Brain microvascular endothelial cell (primary cell): ENCODE measurements at regions not wholly inside any gene's neighbourhood (a gene's known extent, or its start where the extent isn't known, plus 50 kb on each side); places are given as distances from the start of the nearest gene placed in this dataset.

Source experiments
- DNase-seq: peaks from one replicate; pipeline ENCODE4 v3.0.0-alpha.2; 2020
- H3K27ac ChIP-seq: fragments of 250-450 bp; sonication (Bioruptor Pico); 2 replicates; pipeline ENCODE4 v1.5.1; 2020; ENCODE audit warnings: mild to moderate bottlenecking, moderate library complexity
- H3K27me3 ChIP-seq: fragments of 250-450 bp; sonication (Bioruptor Pico); replicated peaks from 2 replicates; pipeline ENCODE4 v1.5.1; 2020; ENCODE audit warnings: mild to moderate bottlenecking
- H3K36me3 ChIP-seq: fragments of 250-450 bp; sonication (Bioruptor Pico); replicated peaks from 2 replicates; pipeline ENCODE4 v1.5.1; 2020; ENCODE audit warnings: mild to moderate bottlenecking
- H3K4me3 ChIP-seq: 2 replicates; pipeline ENCODE4 v1.5.1; 2011; ENCODE audit warnings: low read depth, mild to moderate bottlenecking, control low read depth, low read length, moderate library complexity
- CTCF ChIP-seq: IDR thresholded peaks from 2 replicates; pipeline ENCODE4 v1.5.1; 2011; ENCODE audit warnings: low read depth, mild to moderate bottlenecking, moderate library complexity, low read length, control low read depth, inconsistent platforms; ENCODE audit errors: missing control alignments
- in situ Hi-C: cut with HindIII; loops from 2 replicates; pipeline ENCODE4 v1.10.0; 2017; ENCODE audit warnings: low sequenced_read_pairs, low pct_ligation_motif_present

- TF ChIP-seq CTCF = no peak
- H3K4me3 ChIP-seq = no peak overlapping the region
- H3K27ac ChIP-seq = peak overlapping the region; percentile 5
- in situ Hi-C loops = no loop called here
- no peaks in the 10 kb centered on the region for H3K27me3 ChIP-seq
- no peaks in the 10 kb centered on the region for H3K36me3 ChIP-seq
- no peak for DNase-seq
Measured at GRCh38 chr20:53737396-53738038, 143.9 kb upstream of the ZNF217 start.

- peak overlapping the region; percentile 5 for H3K27ac ChIP-seq
- no peaks in the 10 kb centered on the region for H3K27me3 ChIP-seq
- no peaks in the 10 kb centered on the region for H3K36me3 ChIP-seq
- DNase-seq = peak; percentile 19
- in situ Hi-C loops = no loop called here
- TF ChIP-seq CTCF = no peak
- no peak overlapping the region for H3K4me3 ChIP-seq
Measured at GRCh38 chr20:53736757-53737395, 143.2 kb upstream of the ZNF217 start.

- H3K27ac ChIP-seq = peak overlapping the region; percentile 71
- in situ Hi-C loops = no loop called here
- H3K27me3 ChIP-seq = no peaks in the 10 kb centered on the region
- H3K36me3 ChIP-seq = no peaks in the 10 kb centered on the region
- H3K4me3 ChIP-seq = no peak overlapping the region
- no peak for DNase-seq
- no peak for TF ChIP-seq CTCF
Measured at GRCh38 chr20:53736122-53736756, 142.6 kb upstream of the ZNF217 start.

GRCh38 chr20:53735536-53736050, 142.0 kb upstream of the ZNF217 start:
- peak overlapping the region; percentile 71 for H3K27ac ChIP-seq
- H3K4me3 ChIP-seq = no peak overlapping the region
- H3K36me3 ChIP-seq = no peaks in the 10 kb centered on the region
- no peaks in the 10 kb centered on the region for H3K27me3 ChIP-seq
- no peak for TF ChIP-seq CTCF
- in situ Hi-C loops = no loop called here
- peak; percentile 93 for DNase-seq

GRCh38 chr20:53734006-53734688, 140.5 kb upstream of the ZNF217 start:
- Histone ChIP-seq H3K4me3 (no peak overlapping the region), H3K36me3 (no peaks in the 10 kb centered on the region), H3K27ac (no peak overlapping the region), H3K27me3 (no peaks in the 10 kb centered on the region)
- in situ Hi-C loops = no loop called here
- no peak for TF ChIP-seq CTCF
- no peak for DNase-seq
